Peyer's patch (tissue), 4 donors: ENCODE measurements at regions not wholly inside any gene's neighbourhood (a gene's known extent, or its start where the extent isn't known, plus 50 kb on each side); places are given as distances from the start of the nearest gene placed in this dataset.
"Not testable (repeated sequence)": the region's sequence is repeated elsewhere in the genome, so short reads cannot be mapped to it uniquely, and the experiment has no call there.

ENCODE experiments used
- DNase-seq, 3 donors: peaks; one replicate each; pipeline ENCODE4 v3.0.0-alpha.2; 2017 to 2019
- H3K27ac ChIP-seq, 4 donors: fragments of 200-600 bp; sonication (generic); one replicate each; pipeline ENCODE4 v1.5.1; 2016 to 2019
- H3K27me3 ChIP-seq, 2 donors: fragments of 200-600 bp; sonication (generic); one replicate each; pipeline ENCODE4 v1.5.1; 2019
- H3K36me3 ChIP-seq, 3 donors: fragments of 200-600 bp; sonication (generic); one replicate each; pipeline ENCODE4 v1.5.1; 2016 to 2019
- H3K4me1 ChIP-seq, 4 donors: fragments of 200-600 bp; sonication (generic); one replicate each; pipeline ENCODE4 v1.5.1; 2016 to 2019
- H3K4me3 ChIP-seq, 4 donors: fragments of 200-600 bp; sonication (generic); 1 replicate in 3 of 4; 2 replicates in 1 of 4; pipeline ENCODE4 v1.5.1; 2016 to 2019; ENCODE audit warnings: mild to moderate bottlenecking in 1 of 4
- H3K9me3 ChIP-seq, 4 donors: fragments of 200-600 bp; sonication (generic); one replicate each; pipeline ENCODE4 v1.5.1; 2016 to 2019; ENCODE audit warnings: mild to moderate bottlenecking in 1 of 4
- POLR2A ChIP-seq, 2 donors: fragments of 450-650 bp; IDR thresholded peaks; one replicate each; pipeline ENCODE4 v1.5.1; 2017; ENCODE audit warnings: antibody characterized with exemption in 2 of 2, mild to moderate bottlenecking in 2 of 2, moderate library complexity in 2 of 2
- TF ChIP-seq, protein P1 (sequence below), 6 experiments: fragments of 450-650 bp in 4 of 6; fragments of 200-600 bp in 2 of 6; sonication (generic) in 1 of 6; IDR thresholded peaks; one replicate each; pipeline ENCODE4 v1.5.1; 2017 to 2019; ENCODE audit warnings: antibody characterized with exemption in 6 of 6, mild to moderate bottlenecking in 3 of 6, moderate library complexity in 1 of 6

DNA sequence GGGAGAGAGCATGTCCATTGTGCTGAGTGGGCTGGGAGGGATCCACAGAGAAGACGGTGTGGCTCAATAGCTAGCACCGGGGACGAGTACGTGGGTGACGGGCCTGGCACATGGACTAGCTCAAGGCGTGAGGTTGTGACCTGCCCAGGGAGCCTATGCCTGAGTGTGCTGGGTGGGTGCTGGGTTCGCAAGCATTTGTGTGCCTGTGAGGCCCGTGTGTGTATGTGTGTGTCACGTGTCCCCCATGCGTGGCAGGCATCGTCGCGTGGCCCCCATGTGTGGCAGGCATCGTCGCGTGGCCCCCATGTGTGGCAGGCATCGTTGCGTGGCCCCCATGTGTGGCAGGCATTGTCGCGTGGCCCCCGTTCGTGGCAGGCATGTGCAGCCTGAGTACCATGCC lies 109.2 kb downstream of the TMEM121 start:
- Histone ChIP-seq H3K27me3 (no peaks in the 10 kb centered on the region), H3K27ac (no peak overlapping the region), H3K4me3 (no peak overlapping the region), H3K9me3 (no peaks in the 10 kb centered on the region), H3K36me3 (no peaks in the 10 kb centered on the region), H3K4me1 (no peaks in the 10 kb centered on the region)
- TF ChIP-seq POLR2A (IDR thresholded peaks at IDR 0.05): no peak
- TF ChIP-seq, protein P1, sequence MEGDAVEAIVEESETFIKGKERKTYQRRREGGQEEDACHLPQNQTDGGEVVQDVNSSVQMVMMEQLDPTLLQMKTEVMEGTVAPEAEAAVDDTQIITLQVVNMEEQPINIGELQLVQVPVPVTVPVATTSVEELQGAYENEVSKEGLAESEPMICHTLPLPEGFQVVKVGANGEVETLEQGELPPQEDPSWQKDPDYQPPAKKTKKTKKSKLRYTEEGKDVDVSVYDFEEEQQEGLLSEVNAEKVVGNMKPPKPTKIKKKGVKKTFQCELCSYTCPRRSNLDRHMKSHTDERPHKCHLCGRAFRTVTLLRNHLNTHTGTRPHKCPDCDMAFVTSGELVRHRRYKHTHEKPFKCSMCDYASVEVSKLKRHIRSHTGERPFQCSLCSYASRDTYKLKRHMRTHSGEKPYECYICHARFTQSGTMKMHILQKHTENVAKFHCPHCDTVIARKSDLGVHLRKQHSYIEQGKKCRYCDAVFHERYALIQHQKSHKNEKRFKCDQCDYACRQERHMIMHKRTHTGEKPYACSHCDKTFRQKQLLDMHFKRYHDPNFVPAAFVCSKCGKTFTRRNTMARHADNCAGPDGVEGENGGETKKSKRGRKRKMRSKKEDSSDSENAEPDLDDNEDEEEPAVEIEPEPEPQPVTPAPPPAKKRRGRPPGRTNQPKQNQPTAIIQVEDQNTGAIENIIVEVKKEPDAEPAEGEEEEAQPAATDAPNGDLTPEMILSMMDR (IDR thresholded peaks at IDR 0.05): no peak
- no peak for DNase-seq

DNA sequence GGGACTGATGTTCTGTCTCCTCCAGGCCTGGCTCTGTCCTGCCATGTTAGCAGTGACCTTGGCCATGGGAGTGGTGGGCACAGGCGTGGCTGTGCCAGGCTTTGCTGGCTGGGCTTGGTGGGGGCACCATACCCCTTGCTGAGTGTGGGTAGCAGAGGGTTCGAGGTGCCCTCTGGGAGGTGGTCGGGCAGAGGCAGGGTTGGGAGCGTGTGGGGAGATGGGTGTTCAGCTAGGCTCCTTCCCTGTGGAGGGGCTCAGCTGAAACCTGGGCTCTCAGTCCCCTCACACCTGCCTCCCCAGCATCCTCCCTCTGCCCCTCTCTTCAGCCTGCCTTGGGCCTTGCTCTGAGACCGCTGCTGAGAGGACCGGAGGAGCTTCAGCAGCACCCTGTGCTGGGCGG lies 109.6 kb downstream of the TMEM121 start:
- not testable (repeated sequence) for DNase-seq, H3K27ac ChIP-seq, H3K36me3 ChIP-seq, H3K4me3 ChIP-seq, H3K27me3 ChIP-seq, H3K9me3 ChIP-seq, H3K4me1 ChIP-seq

DNA sequence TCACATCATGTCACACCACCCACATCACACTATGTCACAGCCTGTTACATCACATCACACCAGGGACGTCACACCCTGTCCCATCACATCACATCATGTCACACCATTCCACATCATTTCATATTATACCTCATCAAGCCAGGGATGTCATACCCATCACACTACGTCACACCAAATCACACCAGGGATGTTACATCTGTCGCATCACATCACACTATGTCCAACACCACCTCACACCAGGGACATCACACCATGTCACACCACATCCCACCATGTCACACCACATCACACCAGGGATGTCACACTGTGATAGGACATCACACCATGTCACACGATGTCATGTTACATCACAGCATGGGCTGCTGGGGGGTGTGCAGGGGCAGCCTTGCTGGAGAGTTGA lies 110.6 kb downstream of the TMEM121 start:
- no peak overlapping the region for H3K4me3 ChIP-seq
- H3K4me1 ChIP-seq: no peaks in the 10 kb centered on the region
- H3K27me3 ChIP-seq: no peaks in the 10 kb centered on the region
- TF ChIP-seq, protein P1 (IDR thresholded peaks at IDR 0.05): no peak
- no peak for TF ChIP-seq POLR2A (IDR thresholded peaks at IDR 0.05)
- H3K27ac ChIP-seq: no peak overlapping the region
- DNase-seq: no peak
- H3K36me3 ChIP-seq: no peaks in the 10 kb centered on the region
- no peaks in the 10 kb centered on the region for H3K9me3 ChIP-seq

- not testable (repeated sequence) for H3K27me3 ChIP-seq, H3K9me3 ChIP-seq, DNase-seq, H3K4me3 ChIP-seq, H3K4me1 ChIP-seq, H3K27ac ChIP-seq, H3K36me3 ChIP-seq
Observed at GRCh38 chr14:105637345-105637744, 111.0 kb downstream of the TMEM121 start.

DNA sequence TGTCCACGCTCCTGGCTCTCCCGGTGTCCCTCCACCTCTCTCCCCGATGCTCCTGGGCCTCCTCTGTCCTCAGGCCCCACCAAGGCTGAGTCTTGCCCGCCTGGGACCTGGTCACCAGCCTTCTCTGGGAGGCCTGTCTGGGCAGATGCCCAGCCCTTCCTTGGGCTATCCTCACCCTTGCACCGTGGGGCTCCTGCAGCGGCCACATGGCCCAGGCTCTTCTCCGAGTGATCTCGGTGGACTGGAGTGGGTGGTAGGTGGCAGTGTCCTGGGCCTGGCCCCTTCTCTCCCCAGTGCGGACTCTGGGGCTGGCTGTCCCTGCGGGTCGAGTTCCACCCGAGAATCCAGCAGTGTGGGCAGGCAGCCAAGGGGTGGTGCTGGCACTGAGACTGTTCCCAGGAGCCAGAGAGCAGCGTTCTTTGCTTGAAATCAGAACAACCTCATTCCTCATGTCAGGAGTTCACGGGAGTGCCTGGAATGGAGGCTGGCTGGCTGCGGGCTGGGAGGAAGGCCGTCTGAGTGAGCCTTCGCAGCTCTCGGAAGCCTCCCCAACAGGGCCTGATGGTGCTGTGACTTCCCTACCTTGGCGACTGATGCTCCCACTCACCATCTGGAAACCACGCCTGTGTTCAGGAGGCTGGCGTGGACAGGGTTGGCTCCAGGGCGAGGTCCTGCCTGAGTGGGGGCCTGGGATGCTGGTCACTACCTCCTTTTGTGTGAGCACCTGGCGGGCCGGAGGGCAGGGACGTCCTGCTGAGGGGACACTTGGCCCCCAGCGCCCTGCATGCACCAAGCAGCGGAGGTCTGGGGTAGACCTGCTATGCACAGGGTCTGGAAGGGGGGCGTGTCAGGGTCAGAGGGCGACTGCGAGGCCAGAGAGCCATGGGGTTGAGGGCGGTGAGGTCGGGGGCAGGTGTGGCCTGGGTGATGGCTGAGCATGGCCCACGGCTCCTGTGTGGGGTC lies 113.9 kb downstream of the TMEM121 start:
- not testable (repeated sequence) for H3K27ac ChIP-seq, H3K9me3 ChIP-seq, H3K4me1 ChIP-seq, H3K4me3 ChIP-seq, DNase-seq, H3K27me3 ChIP-seq, H3K36me3 ChIP-seq

DNA sequence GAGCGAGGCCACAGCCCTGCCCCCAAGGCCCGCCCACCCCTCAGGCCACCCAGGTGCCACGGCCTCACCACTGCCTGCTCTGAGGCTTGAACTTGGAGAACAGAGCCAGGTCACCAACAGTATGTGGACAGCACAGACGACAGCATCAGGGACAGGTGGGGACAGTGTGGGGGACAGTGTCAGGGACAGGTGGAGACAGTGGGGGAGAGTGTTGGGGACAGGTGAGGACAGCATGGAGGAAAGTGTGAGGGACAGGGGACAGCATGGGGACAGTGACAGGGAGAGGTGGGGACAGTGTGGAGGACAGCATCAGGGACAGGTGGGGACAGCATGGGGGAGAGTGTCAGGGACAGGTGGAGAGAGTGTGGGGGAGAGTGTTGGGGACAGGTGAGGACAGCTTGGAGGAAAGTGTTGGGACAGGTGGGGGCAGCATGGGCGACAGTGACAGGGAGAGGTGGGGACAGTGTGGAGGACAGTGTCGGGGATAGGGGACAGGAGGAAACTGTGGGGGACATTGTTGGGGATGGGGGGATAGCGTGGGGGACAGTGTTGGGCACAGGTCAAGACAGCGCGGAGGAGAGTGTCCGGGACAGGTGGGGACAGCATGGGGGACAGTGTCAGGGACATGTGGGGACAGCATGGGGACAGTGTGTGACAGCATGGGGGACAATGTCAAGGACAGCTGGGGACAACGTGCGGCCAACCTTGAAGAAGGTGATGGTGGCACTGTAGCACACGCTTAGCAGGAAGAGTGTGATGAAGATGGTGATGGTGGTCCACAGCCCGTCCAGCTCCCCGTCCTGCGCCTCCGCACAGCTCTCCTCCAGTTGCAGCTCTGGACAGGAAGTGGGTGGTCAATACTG lies 114.9 kb downstream of the TMEM121 start:
- H3K27ac ChIP-seq: no peak overlapping the region
- TF ChIP-seq, protein P1 (IDR thresholded peaks at IDR 0.05): no peak
- TF ChIP-seq POLR2A (IDR thresholded peaks at IDR 0.05): no peak
- no peaks in the 10 kb centered on the region for H3K36me3 ChIP-seq
- H3K9me3 ChIP-seq: no peaks in the 10 kb centered on the region
- H3K4me3 ChIP-seq: no peak overlapping the region
- no peaks in the 10 kb centered on the region for H3K4me1 ChIP-seq
- DNase-seq: no peak
- H3K27me3 ChIP-seq: no peaks in the 10 kb centered on the region

DNA sequence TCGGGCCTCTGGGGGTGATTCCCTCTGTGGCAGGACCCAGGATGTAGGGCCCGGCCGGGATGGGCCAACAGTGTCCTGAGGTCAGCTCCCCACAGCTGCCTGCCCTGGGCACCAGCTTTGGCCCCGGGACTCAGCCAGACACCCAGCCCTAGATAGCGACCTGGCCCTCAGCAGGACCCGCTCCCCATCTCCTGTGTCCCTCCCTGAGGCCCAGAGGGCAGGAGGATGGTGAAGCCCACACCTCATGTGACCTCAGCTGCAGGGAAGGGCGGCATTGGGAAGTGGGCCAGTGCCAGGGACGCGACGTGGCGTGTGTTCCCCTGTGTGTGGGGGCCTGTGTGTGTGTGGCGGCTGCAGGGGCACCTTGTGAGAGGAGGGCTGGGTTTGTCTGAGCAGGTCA lies 115.6 kb downstream of the TMEM121 start:
- not testable (repeated sequence) for H3K36me3 ChIP-seq, H3K27me3 ChIP-seq, H3K9me3 ChIP-seq, H3K4me1 ChIP-seq, H3K27ac ChIP-seq, DNase-seq, H3K4me3 ChIP-seq

DNA sequence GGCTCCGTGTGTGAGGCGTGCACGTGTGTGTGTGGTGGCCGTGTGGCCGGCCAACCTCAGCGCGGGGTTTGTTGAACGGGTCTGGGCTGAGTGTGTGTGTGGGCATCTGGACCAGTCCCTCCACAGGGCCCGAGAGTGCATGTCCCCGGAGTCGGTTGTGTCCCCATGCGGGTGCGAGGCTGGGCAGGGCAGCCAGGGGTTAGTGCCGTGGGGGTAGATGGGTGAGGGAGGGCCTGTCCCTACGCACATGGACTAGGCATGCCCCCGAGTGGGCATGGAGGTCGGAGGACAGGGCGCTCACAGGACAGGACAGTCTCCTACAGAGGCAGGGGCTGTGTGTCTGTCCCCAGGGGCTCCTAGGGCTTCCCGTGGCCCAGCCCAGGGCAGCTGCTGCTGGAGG lies 116.1 kb downstream of the TMEM121 start:
- not testable (repeated sequence) for H3K27ac ChIP-seq, H3K4me1 ChIP-seq, H3K9me3 ChIP-seq, H3K4me3 ChIP-seq, DNase-seq, H3K27me3 ChIP-seq, H3K36me3 ChIP-seq

DNA sequence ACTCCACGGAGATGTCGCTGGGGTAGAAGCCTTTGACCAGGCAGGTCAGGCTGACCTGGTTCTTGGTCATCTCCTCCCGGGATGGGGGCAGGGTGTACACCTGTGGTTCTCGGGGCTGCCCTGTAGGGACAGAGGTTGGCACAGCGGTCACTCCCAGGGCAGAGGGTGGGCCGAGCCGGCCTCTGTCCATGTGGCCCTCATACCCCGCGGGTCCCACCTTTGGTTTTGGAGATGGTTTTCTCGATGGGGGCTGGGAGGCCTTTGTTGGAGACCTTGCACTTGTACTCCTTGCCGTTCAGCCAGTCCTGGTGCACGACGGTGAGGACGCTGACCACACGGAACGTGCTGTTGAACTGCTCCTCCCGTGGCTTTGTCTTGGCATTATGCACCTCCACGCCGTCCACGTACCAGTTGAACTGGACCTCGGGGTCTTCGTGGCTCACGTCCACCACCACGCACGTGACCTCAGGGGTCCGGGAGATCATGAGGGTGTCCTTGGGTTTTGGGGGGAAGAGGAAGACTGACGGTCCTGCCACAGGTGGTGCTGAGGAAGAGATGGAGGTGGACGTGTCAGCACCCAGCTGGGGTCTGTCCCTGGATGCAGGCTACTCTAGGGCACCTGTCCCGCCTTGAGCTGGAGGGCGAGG lies 117.1 kb downstream of the TMEM121 start:
- H3K9me3 ChIP-seq, DNase-seq, H3K4me1 ChIP-seq, H3K4me3 ChIP-seq, H3K27me3 ChIP-seq, H3K36me3 ChIP-seq: not testable (repeated sequence)
- H3K27ac ChIP-seq: peak overlapping the region in 1 of 4 donors; percentile 38

GRCh38 chr14:105644053-105644435 lies 117.7 kb downstream of the TMEM121 start:
- H3K36me3 ChIP-seq, DNase-seq, H3K4me1 ChIP-seq, H3K9me3 ChIP-seq, H3K27me3 ChIP-seq: not testable (repeated sequence)
- Histone ChIP-seq H3K4me3 (peak overlapping the region in 1 of 4 donors; percentile 3), H3K27ac (peak overlapping the region in 1 of 4 donors; percentile 38)

GRCh38 chr14:105644457-105644856 lies 118.1 kb downstream of the TMEM121 start:
- peak overlapping the region in 1 of 4 donors; percentile 3 for H3K4me3 ChIP-seq
- H3K36me3 ChIP-seq, H3K27me3 ChIP-seq, H3K9me3 ChIP-seq, H3K4me1 ChIP-seq: not testable (repeated sequence)
- DNase-seq: peak in 1 of 3 donors; percentile 44
- H3K27ac ChIP-seq: peak overlapping the region in 1 of 4 donors; percentile 38
